ENCODE measurements at regions not wholly inside any gene's neighbourhood (a gene's known extent, or its start where the extent isn't known, plus 50 kb on each side); places are given as distances from the start of the nearest gene placed in this dataset.

GRCh38 chr18:64207820-64208219 is 58.9 kb upstream of the LINC00305 start:
- TF ChIP-seq POLR2AphosphoS5 (IDR thresholded peaks at IDR 0.05) (no peak), POLR2A (IDR thresholded peaks at IDR 0.05; ENCODE audit: low read depth) (no peak)

Data from esophagus muscularis mucosa (tissue), 2 donors.